H1 (cell line): ENCODE measurements at regions not wholly inside any gene's neighbourhood (a gene's known extent, or its start where the extent isn't known, plus 50 kb on each side); places are given as distances from the start of the nearest gene placed in this dataset.
A peak's percentile ranks its signal among the peaks of the same experiment; 100 is the strongest.

Experiments
- CTCF ChIA-PET: fragments of 300-600 bp; sonication (Branson Sonifier 250); formaldehyde crosslinking; loops from one replicate; lab custom pipeline; 2021; ENCODE audit not compliant: partially characterized antibody; lab: Charles Lee
- POLR2A ChIA-PET: fragments of 300-600 bp; sonication (Branson Sonifier 250); formaldehyde crosslinking; loops from one replicate; lab custom pipeline; 2021; ENCODE audit warnings: inconsistent platforms; ENCODE audit not compliant: partially characterized antibody; lab: Charles Lee
- DNase-seq, 2 experiments: peaks; one replicate each; pipeline versions ENCODE4 v3.0.0 to v3.0.0-alpha.2; 2010 to 2022; ENCODE audit warnings: low spot score in 2 of 2, low read depth in 1 of 2, mixed read lengths in 1 of 2
- FAIRE-seq: peaks from 2 replicates; lab custom pipeline; 2011; peaks lifted over from hg19 to GRCh38; lab: Jason Lieb, UNC
- H2AFZ ChIP-seq: 2 replicates; pipeline ENCODE4 v1.8.1; 2012; ENCODE audit warnings: low read length, inconsistent platforms
- H2AK5ac ChIP-seq: 2 replicates; pipeline ENCODE4 v1.6.1; 2013; ENCODE audit warnings: low read depth, low read length
- H2BK120ac ChIP-seq: replicated peaks from 2 replicates; pipeline ENCODE3; 2013; ENCODE audit warnings: low read depth, low read length, inconsistent platforms
- H2BK12ac ChIP-seq: 2 replicates; pipeline ENCODE4 v1.6.1; 2013; ENCODE audit warnings: low read depth, low read length
- H2BK15ac ChIP-seq: 2 replicates; pipeline ENCODE4 v1.6.1; 2013; ENCODE audit warnings: low read length
- H2BK20ac ChIP-seq: 2 replicates; pipeline ENCODE4 v1.6.1; 2013; ENCODE audit warnings: low read length
- H2BK5ac ChIP-seq: 2 replicates; pipeline ENCODE4 v1.6.1; 2013; ENCODE audit warnings: low read depth, low read length
- H3K14ac ChIP-seq: 2 replicates; pipeline ENCODE4 v1.6.1; 2013; ENCODE audit warnings: inconsistent platforms; ENCODE audit not compliant: insufficient read length
- H3K18ac ChIP-seq: 2 replicates; pipeline ENCODE4 v1.6.1; 2013; ENCODE audit warnings: low read length; ENCODE audit errors: extremely low read depth
- H3K23ac ChIP-seq: 2 replicates; pipeline ENCODE4 v1.6.1; 2013; ENCODE audit warnings: inconsistent platforms; ENCODE audit not compliant: insufficient read length
- H3K23me2 ChIP-seq: 2 replicates; pipeline ENCODE4 v1.6.1; 2013; ENCODE audit warnings: low read depth, low read length
- H3K27ac ChIP-seq: 2 replicates; pipeline ENCODE4 v1.6.1; 2011; ENCODE audit warnings: low read depth, low read length, inconsistent platforms
- H3K27me3 ChIP-seq, 4 experiments: replicated peaks in 1 of 4; 1 replicate in 1 of 4; 2 replicates in 3 of 4; pipeline versions ENCODE4 v1.6.1 to v1.8.1; 2011 to 2013; ENCODE audit warnings: low read length in 3 of 4, mild to moderate bottlenecking in 3 of 4, inconsistent platforms in 2 of 4, mixed read lengths in 2 of 4, moderate library complexity in 1 of 4; ENCODE audit not compliant: control insufficient read depth in 3 of 4, insufficient read depth in 3 of 4; ENCODE audit errors: extremely low read depth in 1 of 4
- H3K36me3 ChIP-seq, 4 experiments: 2 replicates each; pipeline versions ENCODE4 v1.6.1 to v1.8.1; 2011 to 2013; ENCODE audit warnings: mild to moderate bottlenecking in 4 of 4, low read length in 3 of 4, moderate library complexity in 2 of 4, control low read depth in 1 of 4, inconsistent platforms in 1 of 4; ENCODE audit not compliant: insufficient read depth in 4 of 4, control insufficient read depth in 2 of 4
- H3K4ac ChIP-seq: replicated peaks from 2 replicates; pipeline ENCODE3; 2013; ENCODE audit warnings: low read length, low read depth, mixed read lengths, inconsistent platforms; ENCODE audit not compliant: insufficient read length
- H3K4me1 ChIP-seq, 4 experiments: replicated peaks in 1 of 4; 1 replicate in 1 of 4; 2 replicates in 3 of 4; pipeline versions ENCODE4 v1.6.1 to v1.8.1; 2011 to 2013; ENCODE audit warnings: low read length in 3 of 4, inconsistent platforms in 2 of 4, mixed read lengths in 1 of 4; ENCODE audit not compliant: insufficient read depth in 4 of 4, control insufficient read depth in 3 of 4
- H3K4me2 ChIP-seq, 2 experiments: 2 replicates each; pipeline versions ENCODE4 v1.6.1 to v1.8.1; 2011 to 2013; ENCODE audit warnings: low read depth in 2 of 2, low read length in 2 of 2, control low read depth in 1 of 2, inconsistent platforms in 1 of 2, mild to moderate bottlenecking in 1 of 2; ENCODE audit not compliant: insufficient read depth in 1 of 2
- H3K4me3 ChIP-seq, 4 experiments: fragments of 200-600, 300-600 bp in 1 of 4; sonication (generic), shearing (Covaris generic), sonication (Bioruptor Twin) in 1 of 4; 2 replicates each; pipeline versions ENCODE4 v1.5.1 to v1.8.1; 2011 to 2016; ENCODE audit warnings: low read length in 4 of 4, low read depth in 3 of 4, control low read depth in 2 of 4, inconsistent platforms in 2 of 4, mild to moderate bottlenecking in 2 of 4, mixed read lengths in 1 of 4, moderate library complexity in 1 of 4; ENCODE audit not compliant: insufficient read depth in 2 of 4; ENCODE audit errors: extremely low read depth in 1 of 4
- H3K56ac ChIP-seq: replicated peaks from 2 replicates; pipeline ENCODE3; 2013; ENCODE audit warnings: low read depth, mild to moderate bottlenecking, mixed read lengths, low read length, inconsistent platforms; ENCODE audit not compliant: insufficient read length
- H3K79me1 ChIP-seq: 2 replicates; pipeline ENCODE4 v1.6.1; 2013; ENCODE audit warnings: low read depth, low read length, control low read depth
- H3K79me2 ChIP-seq, 2 experiments: 2 replicates each; pipeline versions ENCODE4 v1.6.1 to v1.8.1; 2012 to 2013; ENCODE audit warnings: low read length in 2 of 2, mild to moderate bottlenecking in 2 of 2, inconsistent platforms in 1 of 2; ENCODE audit not compliant: insufficient read depth in 2 of 2, control insufficient read depth in 1 of 2
- H3K9ac ChIP-seq, 4 experiments: replicated peaks in 1 of 4; 1 replicate in 1 of 4; 2 replicates in 3 of 4; pipeline versions ENCODE4 v1.6.1 to v1.8.1; 2011 to 2013; ENCODE audit warnings: low read depth in 3 of 4, low read length in 3 of 4, control low read depth in 2 of 4, mild to moderate bottlenecking in 2 of 4, moderate library complexity in 2 of 4, inconsistent platforms in 1 of 4; ENCODE audit errors: extremely low read depth in 1 of 4
- H3K9me3 ChIP-seq, 2 experiments: 2 replicates each; pipeline versions ENCODE4 v1.6.1 to v1.8.1; 2012 to 2013; ENCODE audit warnings: mild to moderate bottlenecking in 2 of 2, moderate library complexity in 2 of 2, control low read depth in 1 of 2, inconsistent platforms in 1 of 2, low read depth in 1 of 2, low read length in 1 of 2, mixed read lengths in 1 of 2; ENCODE audit not compliant: insufficient read depth in 2 of 2
- H4K20me1 ChIP-seq, 2 experiments: replicated peaks in 1 of 2; 2 replicates each; pipeline versions ENCODE3 to v1.8.1; 2011 to 2013; ENCODE audit warnings: inconsistent platforms in 2 of 2, low read length in 2 of 2, mild to moderate bottlenecking in 1 of 2; ENCODE audit not compliant: insufficient read depth in 2 of 2, control insufficient read depth in 1 of 2
- H4K5ac ChIP-seq: 2 replicates; pipeline ENCODE4 v1.6.1; 2013; ENCODE audit warnings: low read length, low read depth, mixed read lengths, inconsistent platforms; ENCODE audit not compliant: insufficient read length
- H4K8ac ChIP-seq: 2 replicates; pipeline ENCODE4 v1.8.0; 2013; ENCODE audit warnings: mild to moderate bottlenecking, moderate library complexity, low read length, inconsistent platforms; ENCODE audit not compliant: insufficient read depth; ENCODE audit errors: extremely low read depth
- H4K91ac ChIP-seq: replicated peaks from 2 replicates; pipeline ENCODE3; 2013; ENCODE audit warnings: low read length, mixed read lengths, inconsistent platforms; ENCODE audit not compliant: insufficient read length
- NANOG ChIP-seq: IDR thresholded peaks from 2 replicates; pipeline ENCODE4 v1.6.1; 2011; ENCODE audit warnings: low read length, low read depth, mild to moderate bottlenecking, inconsistent platforms; ENCODE audit not compliant: insufficient read depth, poor library complexity, severe bottlenecking
- WGBS, 2 experiments: shearing (Covaris generic) in 1 of 2; methylation state at CpG; one replicate each; pipeline versions ENCODE4 v1.1.6 to v1.1.7; 2013 to 2015; ENCODE audit warnings: low lambda C conversion rate in 2 of 2, mixed read lengths in 2 of 2, inconsistent platforms in 1 of 2, low coverage in 1 of 2, missing lambda C conversion rate in 1 of 2; ENCODE audit not compliant: insufficient replicate concordance in 2 of 2, insufficient coverage in 1 of 2, insufficient read length in 1 of 2; ENCODE audit errors: extremely low coverage in 1 of 2, missing lambda C conversion rate in 1 of 2; 5-methylcytosine and 5-hydroxymethylcytosine counted together

GRCh38 chr15:58273104-58273503, 134.9 kb downstream of the AQP9 start:
- no peak overlapping the region for H2BK15ac ChIP-seq
- no peak overlapping the region for H2BK12ac ChIP-seq
- H3K4me3 ChIP-seq = no peak overlapping the region
- no peak overlapping the region for H2BK120ac ChIP-seq
- POLR2A ChIA-PET = no interaction called here
- H3K18ac ChIP-seq = no peak overlapping the region
- no peak overlapping the region for H2AK5ac ChIP-seq
- TF ChIP-seq NANOG = no peak
- TF ChIP-seq, all 59 proteins: peak for 0
- Histone ChIP-seq H3K56ac (no peak overlapping the region), H3K4ac (no peak overlapping the region), H3K4me2 (no peak overlapping the region), H2BK5ac (no peak overlapping the region), H3K4me1 (peaks cover 0 to 4% (median under 1%) of the 10 kb centered on the region in 4 experiments; a peak in 2 of 7 replicates), H2AFZ (0 out of 2 replicates have a peak overlapping the region, but pooled peaks have one; percentile 50), H3K27me3 (no peaks in the 10 kb centered on the region), H4K5ac (no peak overlapping the region), H3K9me3 (peaks cover 3% of the 10 kb centered on the region in 2 experiments; a peak in 2 of 4 replicates), H2BK20ac (no peak overlapping the region), H3K36me3 (no peaks in the 10 kb centered on the region), H4K20me1 (no peaks in the 10 kb centered on the region), H4K8ac (no peak overlapping the region), H4K91ac (no peak overlapping the region), H3K14ac (no peak overlapping the region), H3K79me1 (no peaks in the 10 kb centered on the region), H3K23me2 (no peaks in the 10 kb centered on the region; the same call in 1 of the 2 replicates), H3K79me2 (no peaks in the 10 kb centered on the region), H3K27ac (no peak overlapping the region), H3K9ac (no peak overlapping the region), H3K23ac (no peak overlapping the region)
- no peak for FAIRE-seq
- CTCF ChIA-PET = interaction anchor here (0.8 to 1.3 kb wide), 4 partner anchors 17 to 82 kb away, joined by 3 to 6 read pairs (median 3); no protein-coding TSS in a partner anchor
- no peak for DNase-seq
- WGBS, 2 experiments = 95% methylated on average over 7 of the region's 7 CpGs; no CpG with 5 or more reads in 1 of the 2 experiments
